ENCODE measurements at regions not wholly inside any gene's neighbourhood (a gene's known extent, or its start where the extent isn't known, plus 50 kb on each side); places are given as distances from the start of the nearest gene placed in this dataset.
A peak's percentile ranks its signal among the peaks of the same experiment; 100 is the strongest.
"Not testable (repeated sequence)": the region's sequence is repeated elsewhere in the genome, so short reads cannot be mapped to it uniquely, and the experiment has no call there.

- DNase-seq: no peak
Measured at GRCh38 chr10:44017483-44018145, 367.3 kb downstream of the CXCL12 start.

GRCh38 chr10:44016589-44017482 is 368.1 kb downstream of the CXCL12 start:
- DNase-seq: peak; percentile 23

GRCh38 chr10:44015702-44016500 is 367.2 kb upstream of the ZNF32 start:
- DNase-seq: no peak

- no peak for DNase-seq
Measured at GRCh38 chr10:44014644-44015250, 366.1 kb upstream of the ZNF32 start.

DNA sequence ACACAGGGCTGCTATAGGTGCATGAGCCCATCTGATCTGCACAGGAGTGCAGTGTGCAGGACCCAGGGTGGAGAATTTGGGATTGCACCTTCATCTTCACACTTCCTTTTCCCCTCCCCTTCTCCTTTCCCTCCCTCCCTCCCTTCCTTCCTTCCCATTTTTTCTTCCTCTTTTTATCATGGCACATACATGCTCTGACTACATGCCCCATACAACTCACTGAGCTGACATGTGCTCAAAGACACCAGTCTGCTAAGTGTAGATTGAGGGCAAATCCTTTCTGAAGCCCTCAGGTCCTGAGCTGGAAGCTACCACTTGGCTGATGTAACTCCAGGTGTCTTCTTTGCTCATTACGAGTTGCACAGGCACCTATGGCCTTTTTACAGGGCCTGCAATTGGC is 365.3 kb upstream of the ZNF32 start:
- DNase-seq: peak; percentile 4

- DNase-seq: no peak
Measured at GRCh38 chr10:44012921-44013320, 364.2 kb upstream of the ZNF32 start.

GRCh38 chr10:44011603-44011981 is 362.9 kb upstream of the ZNF32 start:
- no peak for DNase-seq

DNA sequence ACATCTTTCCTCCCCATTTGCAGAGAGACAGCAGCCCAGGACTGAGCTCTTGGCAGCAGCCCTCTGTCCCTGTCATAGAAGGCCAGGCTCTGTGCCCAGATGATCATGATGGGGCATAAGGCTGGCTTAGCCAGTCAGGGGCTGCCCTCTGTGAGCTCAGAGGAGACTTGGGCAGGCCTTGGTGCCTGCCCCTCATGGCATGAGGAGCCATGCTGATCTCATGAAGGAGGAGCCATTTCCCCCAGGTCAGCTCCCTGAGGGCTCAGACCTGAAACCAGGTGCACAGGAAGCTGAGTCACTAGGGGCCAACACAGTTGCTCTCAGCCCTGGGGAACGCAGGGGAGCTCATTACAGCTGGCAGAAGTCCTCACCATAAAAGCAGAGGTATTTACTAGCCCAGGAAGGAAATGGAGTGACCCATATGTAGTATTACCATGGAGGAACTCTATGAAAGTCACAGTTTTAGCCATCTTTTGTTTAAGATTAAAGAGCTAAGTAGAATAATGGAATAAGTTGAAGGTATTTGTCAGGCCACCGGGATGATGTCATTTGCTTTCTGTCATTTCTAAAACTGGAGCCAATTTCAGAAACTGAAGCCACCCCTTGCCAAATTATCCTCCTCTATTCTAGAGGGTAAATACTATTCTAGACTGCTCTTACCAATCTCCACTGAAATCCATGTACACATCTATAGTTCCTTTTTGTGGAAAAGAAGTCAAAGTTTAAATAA is 362.4 kb upstream of the ZNF32 start:
- no peak for DNase-seq

DNA sequence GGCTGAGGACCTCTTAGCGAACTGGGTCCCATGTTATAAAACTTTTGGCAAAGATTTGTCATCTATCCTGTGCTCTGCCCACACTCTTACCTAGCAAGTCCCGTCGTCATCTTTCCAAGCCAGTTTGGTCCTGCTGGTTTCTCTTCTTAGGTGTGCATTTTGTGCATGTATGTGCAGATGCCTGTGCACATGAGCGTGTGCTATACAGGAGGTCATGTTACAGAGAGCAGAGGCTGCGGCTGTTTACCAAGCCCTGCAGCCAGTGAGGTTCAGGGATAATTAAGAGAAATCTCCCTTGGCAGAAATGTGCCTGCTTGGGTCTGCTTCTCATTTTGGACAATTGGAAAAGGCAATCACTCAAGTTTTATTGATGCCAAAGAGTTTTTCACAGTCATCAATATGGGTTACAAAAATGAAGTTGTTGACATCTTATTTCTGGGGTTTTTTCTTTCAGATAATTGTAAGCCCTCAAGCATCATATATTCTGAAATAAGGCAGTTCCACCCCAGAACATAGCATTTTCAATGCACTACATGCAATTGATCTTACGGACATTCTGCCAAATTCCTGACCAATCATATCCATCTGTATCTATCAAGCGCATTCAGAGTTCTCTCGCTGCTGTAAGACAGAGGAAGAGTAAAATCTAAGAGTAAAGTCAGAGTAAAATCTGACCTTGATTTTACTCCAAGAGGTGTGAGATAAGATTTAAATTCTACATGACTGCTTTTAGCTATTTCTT is 361.4 kb upstream of the ZNF32 start:
- no peak for DNase-seq

DNA sequence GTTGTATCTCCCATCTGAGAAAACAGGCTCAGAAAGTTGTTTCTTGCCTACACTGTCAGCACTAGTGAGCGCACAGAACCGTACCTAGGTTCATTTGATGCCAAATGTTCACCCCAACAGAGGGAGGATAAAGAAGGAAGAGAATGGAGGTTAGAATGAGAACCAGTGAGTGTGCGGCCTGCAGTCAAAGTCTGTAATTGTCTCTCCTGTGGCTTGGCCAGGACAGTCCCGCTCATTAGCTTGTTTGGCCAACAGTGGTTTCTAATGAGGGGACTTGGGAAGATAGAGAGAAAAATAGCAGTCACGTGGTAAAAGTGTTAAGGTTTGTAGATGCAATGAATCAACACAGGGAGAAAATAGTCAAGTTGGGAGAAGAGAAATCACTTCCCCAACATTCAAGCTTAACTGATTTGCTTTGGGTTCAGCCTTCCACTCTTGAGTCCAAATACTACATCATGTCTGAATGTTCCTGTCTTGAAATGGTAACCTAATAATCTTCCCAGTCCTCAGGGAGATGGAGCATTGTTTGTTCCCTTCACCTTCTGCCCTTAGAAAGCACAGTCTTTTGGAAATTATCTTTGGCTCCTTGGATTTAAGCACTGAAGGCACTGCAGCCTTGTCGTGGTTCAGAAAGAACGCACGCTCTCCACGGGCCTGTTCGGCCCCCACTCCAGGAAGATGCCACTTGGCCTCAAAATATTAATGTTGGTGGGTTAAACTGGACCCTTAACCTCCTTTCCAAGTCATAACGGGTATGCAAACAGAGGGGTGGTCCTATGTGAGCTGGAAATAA is 360.4 kb upstream of the ZNF32 start:
- DNase-seq: no peak

GRCh38 chr10:44008270-44008916 is 359.7 kb upstream of the ZNF32 start:
- DNase-seq: no peak

DNA sequence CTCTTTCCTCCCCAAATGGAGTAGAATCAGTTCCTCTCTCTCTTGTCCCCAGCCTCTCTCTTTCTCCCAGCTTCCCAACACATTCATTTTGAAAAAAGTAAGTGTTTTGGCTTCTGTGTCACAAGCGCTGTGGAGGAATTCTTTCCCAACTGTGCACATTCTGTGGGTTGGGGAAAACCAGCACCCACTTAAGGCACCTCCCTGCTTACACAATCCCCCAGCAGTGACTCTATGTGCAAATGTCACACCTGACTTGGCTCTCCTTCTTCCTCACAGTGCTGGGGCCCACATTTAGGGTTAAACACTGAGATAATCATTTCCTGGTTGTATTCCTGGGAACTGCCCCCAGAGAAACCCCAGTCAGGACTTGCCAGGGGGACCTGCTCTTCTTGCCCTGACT is 358.1 kb upstream of the ZNF32 start:
- no peak for DNase-seq

DNA sequence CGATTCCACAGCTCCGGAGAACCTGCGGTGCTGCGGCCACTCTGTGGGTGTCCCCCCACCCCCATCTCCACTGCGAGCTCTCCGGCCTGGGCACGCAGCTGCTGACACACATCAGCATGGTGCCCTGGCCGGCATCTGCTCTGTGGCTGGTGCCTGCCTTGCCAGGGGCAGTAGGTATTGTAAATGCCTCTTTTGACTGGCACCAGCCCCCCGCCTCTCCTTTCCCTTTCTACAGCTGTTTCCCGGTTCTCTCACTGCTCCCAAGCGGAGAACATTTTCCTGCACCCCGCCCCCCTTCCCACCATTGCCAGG is 357.1 kb upstream of the ZNF32 start:
- no peak for DNase-seq

DNA sequence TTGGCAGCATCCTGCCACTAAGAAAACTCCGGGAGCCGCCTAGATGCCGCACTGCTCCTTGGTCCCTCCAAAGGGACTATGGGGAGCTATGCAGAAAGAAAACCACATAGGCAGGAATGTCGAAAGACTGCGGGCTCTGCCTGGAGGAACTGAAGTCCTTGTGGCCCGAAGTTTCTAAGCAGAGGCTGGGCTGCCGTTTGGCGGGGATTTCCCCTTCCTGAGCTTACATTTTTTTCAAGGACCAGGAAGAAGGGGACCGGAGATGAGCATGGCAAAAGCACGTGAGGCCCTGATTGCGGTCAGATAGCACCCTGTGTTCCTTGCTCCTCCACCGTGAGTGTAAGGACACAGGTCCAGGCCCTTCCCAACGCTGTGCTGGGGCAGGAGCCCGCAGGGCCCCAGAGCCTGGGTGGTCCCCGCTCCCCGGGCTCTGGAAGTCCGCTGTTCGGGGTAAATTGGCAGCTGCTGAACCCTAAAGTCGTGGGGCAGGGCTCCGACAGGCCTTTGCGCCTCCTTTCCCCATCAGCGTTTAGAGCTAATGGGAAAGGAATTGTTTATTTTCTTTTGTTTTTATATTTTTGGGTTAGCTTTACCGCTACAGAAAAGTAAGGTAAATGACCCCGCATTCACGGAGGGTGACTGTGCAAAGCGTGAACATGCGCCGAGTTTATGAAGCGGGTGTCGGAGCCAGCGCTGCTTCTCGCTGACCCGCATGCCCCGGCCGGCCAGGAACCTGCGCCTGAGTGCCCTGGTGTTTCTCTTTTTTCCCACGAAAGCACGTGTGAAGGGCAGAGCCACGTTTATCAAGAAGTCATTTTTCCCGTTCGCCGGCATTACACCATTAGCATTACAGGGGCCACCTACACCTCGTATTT is 356.5 kb upstream of the ZNF32 start:
- DNase-seq: peak; percentile 57

DNA sequence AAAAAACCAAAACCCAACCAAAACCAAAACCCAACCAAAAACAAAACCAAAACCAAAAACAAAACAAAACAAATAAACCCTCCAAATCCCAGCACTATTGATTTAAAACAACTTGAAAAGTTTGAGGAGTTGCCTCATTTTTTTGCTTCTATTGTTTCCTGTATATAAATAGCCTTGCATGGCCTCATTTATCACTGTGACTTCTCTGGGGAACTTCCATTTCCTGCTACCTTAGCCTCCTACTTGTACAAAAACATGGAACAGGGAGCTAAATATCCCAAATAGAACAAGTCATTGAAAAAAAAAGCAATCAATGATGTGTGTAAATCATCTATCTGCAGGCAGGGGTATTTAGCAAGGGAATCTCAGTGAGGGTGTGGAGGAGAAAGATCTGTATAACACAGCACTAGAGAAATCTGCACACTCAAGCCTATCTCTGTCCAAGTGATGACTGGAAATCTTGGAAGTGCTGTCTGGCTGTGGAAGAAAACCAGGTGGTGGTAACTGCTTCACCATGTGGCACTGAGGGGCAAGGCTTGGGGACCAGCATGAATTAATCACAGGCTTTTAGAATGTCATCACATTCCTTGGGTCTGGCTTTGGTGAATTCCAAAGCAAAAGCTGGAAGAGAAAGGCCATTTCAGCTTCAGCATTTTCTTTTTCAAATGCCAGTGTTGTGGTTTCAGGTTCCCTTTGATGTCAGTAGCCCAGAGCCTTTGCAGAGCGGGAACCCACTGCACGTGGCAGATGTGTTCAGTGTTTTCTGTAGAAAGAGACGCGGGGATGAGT is 349.5 kb upstream of the ZNF32 start:
- DNase-seq: no peak

DNA sequence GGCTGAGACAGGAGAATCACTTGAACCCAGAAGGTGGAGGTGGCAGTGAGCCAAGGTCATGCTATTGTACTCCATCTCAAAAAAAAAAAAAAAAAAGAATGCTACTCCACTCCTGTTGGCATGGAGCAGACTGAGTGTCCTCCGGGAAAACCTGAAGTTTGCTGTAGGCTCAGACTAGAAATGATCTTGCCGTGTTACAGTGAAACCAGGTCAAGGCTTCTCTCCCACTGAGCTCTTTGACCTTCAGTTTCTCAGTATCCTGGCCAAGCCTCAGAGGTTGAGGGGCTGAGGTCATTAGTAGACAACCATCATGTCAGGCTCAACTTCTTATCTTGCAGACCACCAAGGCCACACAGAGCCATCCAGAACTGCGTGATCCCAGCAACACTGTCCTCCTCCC is 348.6 kb upstream of the ZNF32 start:
- DNase-seq: no peak

GRCh38 chr10:43994539-43994938 is 345.9 kb upstream of the ZNF32 start:
- no peak for DNase-seq

DNA sequence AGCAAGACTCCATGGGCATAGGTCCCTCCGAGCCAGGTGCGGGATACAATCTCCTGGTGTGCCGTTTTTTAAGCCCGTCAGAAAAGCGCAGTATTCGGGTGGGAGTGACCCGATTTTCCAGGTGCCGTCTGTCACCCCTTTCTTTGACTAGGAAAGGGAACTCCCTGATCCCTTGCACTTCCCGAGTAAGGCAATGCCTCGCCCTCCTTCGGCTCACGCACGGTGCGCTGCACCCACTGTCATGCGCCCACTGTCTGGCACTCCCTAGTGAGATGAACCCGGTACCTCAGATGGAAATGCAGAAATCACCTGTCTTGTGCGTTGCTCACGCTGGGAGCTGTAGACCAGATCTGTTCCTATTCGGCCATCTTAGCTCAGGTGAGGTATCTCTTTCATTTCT is 344.1 kb upstream of the ZNF32 start:
- not testable (repeated sequence) for DNase-seq

- DNase-seq: no peak
Measured at GRCh38 chr10:43986374-43986773, 337.7 kb upstream of the ZNF32 start.

Data from inflammatory macrophage treated with lipopolysaccharide for 4 hours (primary cell).